CD4-positive, alpha-beta T cell treated with Interferon gamma for 1 hour (primary cell): ENCODE measurements at regions not wholly inside any gene's neighbourhood (a gene's known extent, or its start where the extent isn't known, plus 50 kb on each side); places are given as distances from the start of the nearest gene placed in this dataset.

Source experiments
- DNase-seq: peaks from one replicate; pipeline ENCODE4 v3.0.0-alpha.2; 2020

DNA sequence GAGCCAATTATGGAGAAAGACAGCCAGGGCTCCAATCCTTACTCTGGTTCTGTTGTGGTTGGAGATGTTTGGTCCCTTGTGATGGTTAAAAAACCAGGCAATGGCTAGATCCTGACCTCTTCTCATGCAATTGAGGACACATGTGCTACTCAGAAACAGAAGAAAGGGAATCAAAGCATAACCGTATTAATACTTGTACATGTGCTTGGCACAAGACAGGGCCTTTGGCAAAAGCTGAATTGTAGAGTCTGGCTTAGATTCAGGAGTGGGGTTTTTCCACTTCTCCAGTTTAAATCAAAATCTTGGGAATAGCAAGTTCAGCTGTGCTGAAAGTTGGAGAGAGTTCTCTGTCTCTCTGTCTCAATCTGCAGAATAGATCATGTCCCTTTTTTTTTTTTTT, 80.1 kb upstream of the E2F8 start:
- no peak for DNase-seq

DNA sequence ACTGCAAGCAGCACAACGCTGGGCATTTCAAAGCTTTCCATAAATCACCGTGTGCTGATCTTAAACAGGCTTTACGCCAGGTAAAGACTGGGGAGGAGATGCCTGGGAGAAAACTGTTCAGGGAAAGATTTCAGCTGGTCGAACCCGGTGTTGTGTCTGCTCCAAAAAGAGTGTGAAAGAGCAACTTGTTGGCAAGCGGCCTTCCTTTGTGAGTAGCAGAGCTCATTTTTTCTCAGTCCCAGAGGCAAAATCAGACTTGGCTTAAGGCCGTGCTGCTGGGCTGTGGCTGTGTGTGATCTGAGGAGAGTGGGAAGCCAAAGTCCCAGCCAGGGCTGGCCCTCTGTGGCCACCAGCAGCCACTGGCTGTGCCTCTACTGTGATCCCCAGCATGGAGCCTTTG, 75.7 kb upstream of the E2F8 start:
- DNase-seq, result no peak

DNA sequence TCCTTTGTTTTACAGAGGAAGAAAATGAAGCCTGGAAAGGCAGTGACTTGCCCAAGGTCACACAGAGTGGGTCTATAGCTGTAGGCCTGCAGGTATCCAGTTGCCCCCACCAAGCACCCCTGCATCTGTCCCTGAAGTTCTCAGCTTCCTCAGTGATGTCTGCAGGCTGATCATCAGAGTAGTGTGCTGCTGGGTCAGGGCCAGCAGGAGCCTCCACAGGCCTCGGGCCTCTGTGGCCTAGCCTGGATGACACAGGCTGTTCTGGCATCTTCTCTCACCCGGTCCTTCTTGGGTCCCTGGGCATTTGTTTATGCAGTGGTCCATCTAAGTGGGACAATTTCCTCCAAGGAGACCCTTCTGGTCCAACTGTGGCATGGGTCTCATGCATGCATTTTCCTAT, 74.8 kb upstream of the E2F8 start:
- no peak for DNase-seq

DNA sequence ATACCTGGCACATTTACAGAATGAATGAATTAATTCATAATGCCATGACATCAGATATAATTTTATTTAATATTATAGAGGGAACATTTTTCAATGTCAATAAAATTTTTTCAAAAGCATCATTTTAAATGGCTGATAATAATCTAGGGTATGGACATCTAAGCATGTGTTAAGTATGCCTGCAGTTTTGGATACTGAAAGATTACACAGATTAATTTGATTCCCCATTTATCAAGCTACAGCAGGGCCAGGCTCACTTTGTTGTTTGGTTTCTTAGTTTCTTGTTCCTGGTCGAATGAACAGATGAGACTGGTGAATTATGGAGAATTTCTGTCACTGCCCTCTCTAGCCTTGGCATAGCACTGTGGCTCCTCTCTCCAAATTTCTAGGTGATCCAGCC, 72.4 kb upstream of the E2F8 start:
- DNase-seq, result no peak

DNA sequence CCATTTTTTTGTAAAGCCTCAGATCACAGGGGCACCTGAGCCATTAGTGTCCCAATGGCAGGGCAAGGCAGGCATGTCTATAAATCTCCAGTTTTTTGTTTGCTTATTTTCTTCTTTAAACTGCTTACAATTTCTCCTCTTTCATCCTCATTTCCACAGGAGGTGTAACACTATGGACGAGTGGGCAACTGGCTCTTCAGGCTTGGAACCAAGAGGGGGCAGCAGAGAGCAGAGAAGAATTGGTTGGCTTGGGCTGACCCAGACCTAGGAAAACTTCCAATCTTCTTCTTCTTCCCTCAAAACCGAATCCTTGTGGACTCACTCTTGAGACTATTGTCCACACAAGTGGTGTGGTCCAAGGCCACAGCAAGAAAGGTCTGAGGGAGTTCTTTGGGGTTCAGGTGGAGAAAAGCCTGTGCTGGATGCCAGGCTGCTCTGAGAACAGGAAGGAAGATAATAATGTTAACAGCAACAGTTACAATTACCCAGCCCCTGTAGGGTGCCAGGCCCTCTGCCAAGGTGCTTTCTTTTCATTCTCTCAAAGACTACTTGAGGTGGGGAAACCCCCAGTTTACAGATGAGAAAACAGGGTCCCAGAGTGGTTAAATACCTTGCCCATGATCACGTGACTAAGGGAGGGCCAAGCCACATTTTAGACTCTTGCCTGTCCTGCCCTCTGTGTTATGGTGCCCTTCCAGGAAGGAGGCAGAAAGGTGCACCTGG, 70.7 kb upstream of the E2F8 start:
- DNase-seq, result no peak

DNA sequence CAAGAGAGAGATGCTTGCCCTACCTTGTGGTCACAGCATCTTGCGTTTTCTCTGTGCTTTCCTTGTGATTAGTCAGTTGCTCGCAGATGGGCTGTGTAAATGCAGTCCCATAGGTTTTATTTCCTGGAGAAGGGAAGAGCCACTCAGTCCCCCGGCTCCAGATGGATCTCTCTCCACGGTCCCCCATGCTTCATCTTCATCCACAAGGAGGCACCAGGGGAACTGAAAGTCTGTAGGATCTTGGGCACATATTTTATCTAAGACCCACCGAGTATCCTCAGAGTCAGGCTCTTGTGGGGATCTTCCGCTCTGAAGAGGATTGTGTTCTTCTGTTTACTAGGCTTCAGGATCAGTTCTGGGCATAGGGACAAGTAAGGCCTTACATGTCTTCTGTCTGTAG, 66.8 kb upstream of the E2F8 start:
- DNase-seq, result no peak

DNA sequence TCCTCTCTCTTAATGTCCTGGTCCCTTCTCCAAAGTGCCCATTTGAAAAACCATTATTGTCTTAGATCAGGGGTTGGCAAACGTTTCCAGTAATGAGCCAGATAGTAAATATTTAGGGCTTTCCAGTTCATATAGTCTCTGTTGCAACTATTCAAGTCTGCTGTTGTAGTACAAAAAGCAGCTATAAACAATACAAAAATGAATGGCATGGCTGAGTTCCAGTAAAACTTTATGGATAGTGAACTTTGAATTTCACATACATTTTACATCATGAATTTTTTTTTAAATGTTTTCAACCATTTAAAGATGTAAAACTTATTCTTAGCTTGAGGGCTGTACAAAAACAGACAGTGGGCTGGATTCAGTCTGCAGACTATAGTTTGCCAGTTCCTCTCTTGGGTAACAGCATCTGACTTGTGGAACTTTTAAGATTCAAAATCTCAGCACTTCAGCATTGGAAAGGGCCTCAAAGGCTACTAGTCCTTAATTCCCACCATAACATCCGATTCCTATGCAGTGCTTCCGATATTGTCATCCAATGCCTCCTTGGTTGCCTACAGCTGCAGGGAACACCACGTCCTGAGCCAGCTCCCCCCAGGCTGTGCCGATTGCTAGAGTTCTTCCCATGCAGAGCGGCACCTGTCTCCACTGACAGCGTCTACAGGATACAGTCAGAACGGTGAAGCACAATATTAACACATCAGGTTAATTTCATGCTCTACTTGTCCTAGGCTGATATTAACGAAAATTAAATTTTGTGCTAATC, 65.6 kb upstream of the E2F8 start:
- no peak for DNase-seq

DNA sequence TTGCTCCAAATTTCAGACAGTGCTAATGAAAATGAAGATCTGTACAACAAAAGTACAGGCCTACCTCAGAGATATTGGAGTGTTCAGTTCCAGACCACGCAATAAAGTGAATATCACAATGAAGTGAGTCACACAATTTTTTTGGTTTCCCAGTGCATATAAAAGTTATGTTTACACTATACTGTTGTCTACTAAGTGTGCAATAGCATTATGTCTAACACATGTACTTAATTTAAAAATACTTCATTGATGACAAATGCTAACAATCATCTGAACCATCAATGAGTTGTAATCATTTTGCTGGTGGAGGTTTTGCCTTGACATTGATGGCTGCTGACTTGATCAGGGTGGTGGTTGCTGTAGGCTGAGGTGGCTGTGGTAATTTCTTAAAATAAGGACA, 60.6 kb upstream of the E2F8 start:
- no peak for DNase-seq

DNA sequence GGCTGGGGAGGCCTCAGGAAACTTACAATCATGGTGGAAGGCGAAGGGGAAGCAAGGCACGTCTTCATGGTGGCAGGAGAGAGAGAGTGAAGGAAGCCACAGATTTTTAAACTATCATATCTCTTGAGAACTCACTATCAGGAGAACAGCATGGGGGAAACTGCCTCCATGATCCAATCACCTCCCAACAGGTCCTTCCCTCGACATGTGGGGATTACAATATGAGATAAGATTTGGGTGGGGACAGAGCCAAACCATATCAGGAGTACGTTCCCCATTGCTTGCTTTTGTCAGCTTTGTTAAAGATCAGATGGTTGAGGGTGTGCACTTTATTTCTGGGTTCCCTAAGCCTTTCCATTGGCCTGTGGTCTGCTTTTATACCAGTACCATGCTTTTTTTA, 53.7 kb upstream of the E2F8 start:
- DNase-seq, result no peak

DNA sequence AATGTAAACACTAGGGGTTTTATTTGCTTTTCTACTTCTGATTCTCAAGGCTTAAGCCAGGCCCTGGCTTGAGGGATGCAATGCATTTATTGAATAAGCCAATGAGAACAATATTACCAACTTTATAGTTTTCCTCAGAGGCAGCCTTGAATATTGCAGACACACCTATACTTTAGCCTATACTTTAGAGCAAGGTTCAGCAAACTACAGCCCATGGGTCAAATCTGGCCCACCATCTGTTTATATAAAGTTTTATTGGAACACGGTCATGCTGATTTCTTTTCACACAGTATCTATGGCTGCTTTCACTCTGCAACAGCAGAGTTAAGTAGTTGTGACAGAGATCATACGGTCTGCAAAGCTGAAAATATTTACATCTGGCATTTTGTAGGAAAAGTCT, 50.3 kb upstream of the E2F8 start:
- DNase-seq, result no peak
